Bronchial epithelial cell (primary cell): ENCODE measurements at regions not wholly inside any gene's neighbourhood (a gene's known extent, or its start where the extent isn't known, plus 50 kb on each side); places are given as distances from the start of the nearest gene placed in this dataset.

Experiments used
- DNase-seq: peaks from one replicate; pipeline ENCODE4 v3.0.0-alpha.2; 2010; ENCODE audit warnings: low read depth
- FAIRE-seq: peaks from 2 replicates; lab custom pipeline; 2011; peaks lifted over from hg19 to GRCh38; lab: Jason Lieb, UNC
- H3K27me3 ChIP-seq: 2 replicates; pipeline ENCODE4 v1.5.1; 2011; ENCODE audit warnings: low read length; ENCODE audit not compliant: control insufficient read depth, insufficient read depth
- H3K36me3 ChIP-seq: 2 replicates; pipeline ENCODE4 v1.5.1; 2011; ENCODE audit warnings: low read length; ENCODE audit not compliant: control insufficient read depth, insufficient read depth
- H3K4me3 ChIP-seq: 2 replicates; pipeline ENCODE4 v1.5.1; 2011; ENCODE audit warnings: mild to moderate bottlenecking, low read depth, low read length, control low read depth
- TF ChIP-seq, protein P1 (sequence below): IDR thresholded peaks from 2 replicates; pipeline ENCODE4 v1.5.1; 2011; ENCODE audit warnings: mild to moderate bottlenecking, moderate library complexity, low read length, control low read depth, inconsistent platforms; ENCODE audit not compliant: insufficient read depth, severe bottlenecking

DNA sequence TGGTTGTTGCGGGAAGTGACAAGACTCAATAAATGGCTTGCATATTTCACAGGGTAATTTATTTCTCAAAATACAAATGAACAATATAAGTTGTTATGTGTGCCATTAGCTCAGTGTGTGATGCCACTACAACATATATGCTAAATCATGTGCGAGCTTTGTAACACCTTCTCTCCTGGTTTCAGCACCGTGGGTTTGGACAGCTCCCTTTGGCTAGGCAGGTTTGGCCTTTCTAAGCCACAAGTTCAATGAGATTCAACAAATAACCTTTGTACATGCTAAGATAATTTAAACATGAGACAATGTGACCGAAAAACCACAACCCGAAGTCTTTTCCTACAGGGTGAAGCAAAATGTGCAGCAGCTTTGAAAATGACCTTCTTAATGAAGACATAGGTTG, 563.9 kb downstream of the TMEM114 start:
- FAIRE-seq (no peak), DNase-seq (no peak)
- Histone ChIP-seq H3K4me3 (no peak overlapping the region), H3K36me3 (no peaks in the 10 kb centered on the region), H3K27me3 (no peaks in the 10 kb centered on the region)
- TF ChIP-seq, protein P1, sequence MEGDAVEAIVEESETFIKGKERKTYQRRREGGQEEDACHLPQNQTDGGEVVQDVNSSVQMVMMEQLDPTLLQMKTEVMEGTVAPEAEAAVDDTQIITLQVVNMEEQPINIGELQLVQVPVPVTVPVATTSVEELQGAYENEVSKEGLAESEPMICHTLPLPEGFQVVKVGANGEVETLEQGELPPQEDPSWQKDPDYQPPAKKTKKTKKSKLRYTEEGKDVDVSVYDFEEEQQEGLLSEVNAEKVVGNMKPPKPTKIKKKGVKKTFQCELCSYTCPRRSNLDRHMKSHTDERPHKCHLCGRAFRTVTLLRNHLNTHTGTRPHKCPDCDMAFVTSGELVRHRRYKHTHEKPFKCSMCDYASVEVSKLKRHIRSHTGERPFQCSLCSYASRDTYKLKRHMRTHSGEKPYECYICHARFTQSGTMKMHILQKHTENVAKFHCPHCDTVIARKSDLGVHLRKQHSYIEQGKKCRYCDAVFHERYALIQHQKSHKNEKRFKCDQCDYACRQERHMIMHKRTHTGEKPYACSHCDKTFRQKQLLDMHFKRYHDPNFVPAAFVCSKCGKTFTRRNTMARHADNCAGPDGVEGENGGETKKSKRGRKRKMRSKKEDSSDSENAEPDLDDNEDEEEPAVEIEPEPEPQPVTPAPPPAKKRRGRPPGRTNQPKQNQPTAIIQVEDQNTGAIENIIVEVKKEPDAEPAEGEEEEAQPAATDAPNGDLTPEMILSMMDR = no peak

DNA sequence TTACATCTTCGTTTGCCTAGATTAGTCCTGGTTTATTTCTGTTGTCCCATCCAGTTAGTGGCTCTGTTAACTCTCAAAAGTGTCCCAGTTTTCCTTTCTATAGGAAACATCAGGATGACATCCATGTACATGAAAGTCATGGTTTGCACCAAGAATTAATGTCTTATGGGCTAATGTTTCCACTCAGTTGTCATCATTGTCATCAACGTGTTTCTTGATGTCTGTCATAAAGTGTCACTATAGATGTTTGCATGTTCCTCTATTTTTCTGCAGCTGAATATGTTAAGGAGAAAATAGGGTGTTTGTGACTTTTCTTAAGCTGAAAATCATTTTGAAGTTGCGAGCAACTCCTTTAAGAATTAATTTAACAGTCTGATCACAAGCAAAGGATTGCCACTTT, 567.0 kb downstream of the TMEM114 start:
- H3K36me3 ChIP-seq = no peaks in the 10 kb centered on the region

DNA sequence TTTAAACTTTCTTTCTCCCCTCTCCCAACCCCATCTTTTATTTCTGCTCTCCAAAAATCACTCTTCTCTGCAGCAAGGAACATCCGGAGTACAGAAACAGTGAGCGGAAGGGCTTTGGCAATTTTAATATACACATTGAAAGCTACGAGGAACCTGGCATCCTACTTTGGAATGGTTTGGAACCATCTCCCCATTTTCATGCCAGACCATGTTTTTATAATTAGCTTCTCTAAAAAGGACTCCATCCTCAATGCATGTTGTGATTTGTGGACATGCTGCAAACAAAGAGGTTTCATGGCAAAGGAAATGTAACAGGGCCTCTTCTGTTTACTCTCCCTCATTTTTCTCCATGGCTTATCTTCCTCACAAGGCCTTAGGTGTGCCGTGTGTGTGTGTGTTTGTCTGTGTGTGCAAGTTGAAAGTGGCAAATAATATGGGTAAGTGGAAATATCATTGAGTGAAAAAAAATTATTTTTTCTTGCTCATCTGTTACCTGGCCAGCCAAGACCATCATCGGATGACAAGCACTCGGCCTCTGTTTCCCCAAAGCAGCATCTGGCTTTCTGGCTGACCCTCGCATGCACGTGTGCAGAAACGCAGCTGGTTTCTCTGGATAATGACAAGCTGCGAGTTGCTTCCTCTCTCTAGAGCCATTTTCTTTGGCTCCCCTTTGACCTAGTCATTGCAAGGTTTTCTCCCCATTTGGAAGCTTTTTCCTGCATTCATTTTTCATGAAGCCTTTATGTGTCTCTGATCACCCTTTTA, 585.0 kb downstream of the TMEM114 start:
- DNase-seq (no peak), FAIRE-seq (no peak)
- TF ChIP-seq, protein P1 = no peak
- Histone ChIP-seq H3K36me3 (no peaks in the 10 kb centered on the region), H3K27me3 (no peaks in the 10 kb centered on the region), H3K4me3 (no peak overlapping the region)

More for the DNA sequence above, 567.0 kb downstream of the TMEM114 start:
- TF ChIP-seq, protein P1 = no peak
- Histone ChIP-seq H3K27me3 (no peaks in the 10 kb centered on the region), H3K4me3 (no peak overlapping the region)
- FAIRE-seq (no peak), DNase-seq (no peak)

DNA sequence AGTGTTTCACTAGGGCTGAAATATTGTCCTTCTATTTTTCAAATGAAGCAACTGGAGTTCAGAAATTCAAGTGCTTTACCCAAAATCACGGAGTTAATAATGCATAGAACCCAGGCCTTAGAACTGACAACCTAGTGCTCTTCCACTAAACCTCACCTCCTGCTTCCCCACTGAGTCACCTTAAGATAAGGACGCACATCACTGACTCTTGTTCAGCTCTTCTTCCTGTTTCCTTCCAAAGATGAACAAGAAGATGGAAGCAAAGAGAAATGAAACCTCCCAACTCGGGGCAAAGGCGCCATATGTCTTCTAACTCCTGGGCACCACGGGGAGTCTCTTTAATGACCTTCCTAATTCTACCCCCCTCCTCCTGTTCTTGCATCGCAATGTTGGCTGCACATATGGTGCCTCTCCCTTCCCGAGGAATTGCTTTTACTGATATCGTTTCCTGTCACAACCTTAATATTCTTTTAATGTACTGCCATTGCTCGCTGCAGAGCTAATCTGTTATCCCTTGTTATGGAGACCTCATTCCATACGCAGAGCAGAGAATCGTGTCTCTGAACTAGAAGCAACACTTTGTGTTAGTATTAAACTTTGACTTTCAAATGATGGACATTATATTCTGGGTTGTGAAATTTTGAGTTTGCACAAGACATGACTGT, 591.4 kb downstream of the TMEM114 start:
- TF ChIP-seq, protein P1 = no peak
- Histone ChIP-seq H3K4me3 (no peak overlapping the region), H3K36me3 (no peaks in the 10 kb centered on the region), H3K27me3 (no peaks in the 10 kb centered on the region)
- DNase-seq (no peak), FAIRE-seq (no peak)

DNA sequence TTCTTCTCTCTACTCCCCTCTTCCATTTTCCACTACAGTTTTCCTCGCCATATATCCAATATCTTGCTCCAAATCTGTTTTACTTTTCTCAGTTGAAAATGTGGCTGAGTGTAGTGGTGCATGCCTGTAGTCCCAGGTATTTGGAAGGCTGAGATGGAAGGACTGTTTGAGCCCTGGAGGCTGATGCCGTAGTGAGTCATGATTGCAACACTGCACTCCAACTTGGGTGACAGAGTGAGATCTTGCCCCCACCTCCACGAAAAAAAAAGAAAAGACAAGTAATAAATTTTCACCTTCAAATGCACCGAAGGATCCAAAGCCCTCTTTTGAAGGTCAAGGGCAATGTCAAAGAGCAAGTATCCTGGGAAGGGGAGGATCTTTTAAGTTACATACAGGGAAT, 592.3 kb downstream of the TMEM114 start:
- TF ChIP-seq, protein P1 = no peak
- Histone ChIP-seq H3K36me3 (no peaks in the 10 kb centered on the region), H3K27me3 (no peaks in the 10 kb centered on the region), H3K4me3 (no peak overlapping the region)
- no peak for FAIRE-seq
- no peak for DNase-seq
